Activated T-cell treated with anti-CD3 and anti-CD28 coated beads for 1 hour (primary cell): ENCODE measurements at regions not wholly inside any gene's neighbourhood (a gene's known extent, or its start where the extent isn't known, plus 50 kb on each side); places are given as distances from the start of the nearest gene placed in this dataset.
"Not testable (repeated sequence)": the region's sequence is repeated elsewhere in the genome, so short reads cannot be mapped to it uniquely, and the experiment has no call there.

Source experiments
- DNase-seq: peaks from one replicate; pipeline ENCODE4 v3.0.0-alpha.2; 2020; ENCODE audit warnings: low read depth

DNA sequence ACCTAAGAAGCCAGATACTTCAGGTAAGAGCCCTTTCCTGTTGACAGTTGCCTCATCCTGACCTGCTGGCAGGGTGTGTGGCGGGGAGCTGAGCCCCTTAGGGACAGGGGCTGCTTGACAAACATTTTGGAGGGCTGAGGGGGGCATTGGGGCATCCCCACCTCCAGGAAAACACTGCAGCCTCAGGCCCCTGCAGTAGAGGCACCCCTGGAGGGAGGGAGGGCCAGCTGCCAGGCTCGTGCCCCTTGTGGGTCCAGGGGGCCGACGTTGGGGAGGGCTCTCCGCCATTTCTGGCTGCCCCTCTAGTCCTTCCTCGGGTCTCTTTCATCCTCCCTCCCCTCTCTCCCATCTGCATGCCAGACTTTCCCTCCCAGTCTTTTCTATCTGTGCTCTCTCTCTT, 177.3 kb downstream of the RPS24 start:
- DNase-seq, result no peak

DNA sequence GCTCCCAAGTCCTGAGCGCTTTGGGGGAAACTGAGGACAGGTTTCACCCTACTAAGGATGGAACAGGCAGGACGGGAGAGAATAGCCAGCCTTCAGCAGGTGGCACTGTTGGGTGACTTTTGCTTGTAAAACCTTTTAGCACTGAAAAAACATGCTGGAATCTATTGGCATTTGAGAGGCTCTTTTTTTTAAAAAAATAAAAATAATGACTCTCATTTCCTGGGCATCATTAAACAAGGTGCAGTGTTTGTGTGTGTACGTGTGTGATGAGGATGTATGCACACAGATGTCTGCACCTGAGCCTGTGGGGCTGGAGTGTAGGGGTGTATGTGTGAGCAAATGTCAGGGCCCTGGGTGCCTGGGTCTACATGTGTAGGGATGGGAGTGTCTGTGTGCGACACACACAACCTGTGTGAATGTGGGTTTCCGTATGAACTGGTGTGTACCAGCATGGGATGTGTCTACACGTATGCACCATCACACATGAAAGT, 177.9 kb downstream of the RPS24 start:
- no peak for DNase-seq

DNA sequence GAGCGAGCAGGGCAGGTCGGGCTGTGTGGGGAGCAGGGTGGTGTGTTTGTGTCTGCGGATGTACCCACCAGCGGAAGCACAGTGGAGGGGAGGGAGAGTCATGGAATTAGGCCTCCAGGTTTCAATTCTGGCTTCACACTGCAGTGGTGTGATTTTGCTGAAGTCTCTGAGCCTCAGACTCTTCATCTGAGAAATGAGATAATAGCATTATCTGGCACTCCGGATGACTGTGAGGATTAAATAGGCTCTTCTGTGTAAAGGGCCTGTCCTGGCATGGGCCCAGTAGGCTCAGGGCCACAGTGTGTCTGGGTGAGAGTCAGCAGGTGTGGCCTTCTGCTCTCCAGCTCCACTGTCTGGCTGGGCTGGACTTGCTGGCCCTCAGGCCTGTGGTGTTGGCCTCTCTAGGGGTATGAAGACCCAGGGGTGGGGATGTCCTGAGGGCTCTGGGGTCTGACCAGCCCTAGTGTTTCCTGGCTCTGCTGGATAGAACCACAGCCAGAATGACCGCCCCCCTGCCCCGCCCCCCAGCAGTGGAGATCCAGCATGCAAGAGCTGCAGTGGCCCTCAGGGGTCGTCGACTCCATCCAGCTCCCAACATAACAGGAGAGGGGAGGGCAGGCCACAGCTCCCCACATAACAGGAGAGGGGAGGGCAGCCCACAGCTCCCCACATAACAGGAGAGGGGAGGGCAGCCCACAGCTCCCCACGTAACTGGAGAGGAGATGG, 178.6 kb downstream of the RPS24 start:
- no peak for DNase-seq

DNA sequence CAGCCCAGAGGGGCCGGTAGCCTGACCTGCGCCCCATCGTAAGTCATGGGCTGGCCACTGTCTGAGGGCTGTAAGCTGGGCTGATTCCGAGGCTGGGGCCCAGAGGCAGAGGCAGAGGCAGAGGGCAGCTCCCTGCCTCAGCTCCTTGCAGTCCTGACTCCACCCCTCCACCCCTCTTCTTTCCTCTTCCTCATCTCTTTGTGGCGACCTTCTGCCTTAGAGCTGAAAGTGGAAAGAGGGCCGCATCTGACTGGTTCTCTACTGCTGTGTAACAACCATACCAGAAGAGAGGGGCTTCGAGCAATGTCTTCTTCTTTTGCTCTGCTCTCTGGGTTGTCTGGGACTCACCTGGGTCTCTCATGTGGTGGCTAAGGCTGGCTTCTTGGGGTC, 179.1 kb downstream of the RPS24 start:
- DNase-seq, result no peak

DNA sequence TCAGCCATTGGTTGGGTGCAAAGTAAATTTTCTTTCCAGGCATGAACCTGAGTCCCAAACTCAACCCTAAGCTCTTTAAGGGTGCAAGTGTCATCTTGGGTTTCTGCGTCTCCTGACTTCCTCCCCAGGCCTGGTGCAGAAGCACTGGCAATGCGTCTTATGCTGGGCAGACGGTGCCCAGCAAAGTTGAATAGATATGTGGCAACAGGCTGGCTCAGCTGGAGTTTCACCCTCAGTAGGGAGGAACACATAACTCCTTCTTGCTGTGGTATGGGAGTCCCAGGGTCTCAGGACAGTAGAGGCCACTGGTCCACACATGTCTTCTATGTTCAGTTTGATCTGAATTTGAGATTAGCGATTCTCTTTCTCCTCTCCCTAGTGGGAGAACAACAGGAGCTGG, 181.3 kb downstream of the RPS24 start:
- no peak for DNase-seq

DNA sequence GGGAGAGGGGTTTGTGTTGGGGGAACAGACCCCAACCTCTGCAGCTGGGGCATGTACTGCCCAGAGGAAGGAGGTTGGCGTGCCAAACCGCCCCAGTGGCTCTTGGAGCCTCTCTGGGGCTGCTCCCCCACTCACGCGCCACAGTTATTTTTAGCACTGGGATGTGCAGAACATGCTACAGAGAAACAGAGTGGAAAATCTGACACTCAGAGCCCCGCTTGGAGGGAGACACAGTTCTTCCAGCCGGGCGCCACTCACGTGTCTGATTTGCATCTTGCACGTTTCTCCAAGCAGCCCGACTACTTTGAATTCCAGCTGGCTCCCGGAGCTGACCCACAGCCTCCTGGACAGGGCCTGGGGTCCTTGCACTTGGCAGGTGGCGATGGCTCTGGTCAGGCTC, 182.0 kb downstream of the RPS24 start:
- DNase-seq, result no peak

DNA sequence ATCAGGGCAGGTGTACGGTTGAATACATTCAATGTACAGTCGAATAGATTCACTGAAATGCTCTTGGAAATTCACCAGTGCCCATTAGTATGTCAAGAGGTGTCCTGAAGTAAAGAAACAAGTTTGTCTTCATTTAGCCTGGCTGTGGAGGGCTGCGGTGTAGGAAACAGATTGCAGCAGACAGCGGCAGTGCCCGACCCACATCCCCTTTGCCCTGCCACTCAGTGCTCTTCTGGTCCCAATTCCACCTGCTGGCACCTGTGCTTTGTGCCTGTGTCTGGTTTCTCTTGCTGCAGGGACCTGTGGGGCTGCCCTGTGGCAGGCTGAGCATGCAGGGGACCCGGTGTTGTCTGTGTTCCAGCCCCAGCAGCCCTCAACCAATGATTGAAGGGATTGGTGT, 183.7 kb downstream of the RPS24 start:
- DNase-seq, result no peak

DNA sequence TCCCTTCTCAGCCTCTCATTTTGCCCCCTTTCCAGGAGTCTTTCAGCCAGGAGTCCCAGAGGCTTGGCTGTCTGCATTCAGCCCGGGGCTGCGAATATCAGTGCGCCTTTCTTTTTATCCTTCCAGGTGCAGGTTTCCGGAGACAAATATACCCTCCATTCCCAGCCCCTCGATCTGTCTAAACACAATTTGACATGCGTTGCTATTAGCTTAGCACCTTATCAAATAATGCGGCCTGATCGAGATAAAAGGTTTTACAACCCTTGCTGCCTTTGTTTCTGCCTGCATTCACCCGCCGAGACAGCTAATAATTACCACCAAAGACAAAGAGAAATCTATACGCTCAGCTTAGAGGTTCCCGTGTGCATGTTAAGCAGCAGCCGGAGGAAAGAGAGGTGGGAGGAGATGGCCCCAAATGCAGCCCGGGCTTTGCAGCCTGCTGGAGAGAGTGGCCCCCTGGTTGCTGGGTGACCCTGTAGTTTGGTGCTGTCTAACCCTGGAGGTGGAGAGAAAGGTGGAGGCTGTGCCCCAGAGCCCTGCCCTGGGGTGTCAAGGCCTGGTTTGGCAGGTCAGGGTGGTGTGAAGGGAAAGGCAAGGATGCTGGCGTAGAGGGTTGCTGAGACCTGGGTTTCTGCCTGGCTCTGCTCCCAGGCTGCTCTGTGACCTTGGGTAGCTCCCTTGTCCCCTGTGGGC, 185.3 kb downstream of the RPS24 start:
- no peak for DNase-seq

DNA sequence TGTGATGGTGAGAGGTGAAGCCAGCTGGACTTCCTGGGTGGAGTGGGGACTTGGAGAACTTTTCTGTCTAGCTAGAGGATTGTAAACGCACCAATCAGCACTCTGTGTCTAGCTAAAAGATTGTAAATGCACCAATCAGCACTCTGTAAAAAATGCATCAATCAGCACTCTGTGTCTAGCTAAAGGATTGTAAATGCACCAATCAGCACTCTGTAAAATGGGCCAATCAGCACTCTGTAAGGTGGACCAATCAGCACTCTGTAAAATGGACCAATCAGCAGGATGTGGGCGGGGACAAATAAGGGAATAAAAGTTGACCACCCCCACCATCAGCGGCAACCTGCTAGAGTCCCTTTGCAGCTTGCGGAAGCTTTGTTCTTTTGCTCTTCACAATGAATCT, 185.9 kb downstream of the RPS24 start:
- not testable (repeated sequence) for DNase-seq

DNA sequence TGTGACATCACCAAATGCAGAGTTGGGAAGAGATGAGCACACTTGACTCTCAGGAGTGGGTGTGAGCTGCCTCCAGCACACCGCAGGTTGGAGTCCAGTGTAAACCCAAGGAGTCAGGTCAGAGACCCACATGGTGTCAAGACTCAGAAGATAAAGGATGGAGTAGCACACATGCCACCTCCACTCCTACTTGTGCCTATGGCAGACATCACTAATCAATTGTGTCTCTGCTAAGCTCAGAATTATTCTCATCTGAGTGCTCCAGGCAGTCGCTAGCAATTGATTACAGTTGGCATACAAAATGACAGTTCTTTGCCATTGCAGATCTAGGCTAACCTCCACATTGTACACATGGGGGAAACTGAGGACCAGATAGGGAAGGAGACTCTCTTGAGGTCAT, 187.1 kb downstream of the RPS24 start:
- no peak for DNase-seq

DNA sequence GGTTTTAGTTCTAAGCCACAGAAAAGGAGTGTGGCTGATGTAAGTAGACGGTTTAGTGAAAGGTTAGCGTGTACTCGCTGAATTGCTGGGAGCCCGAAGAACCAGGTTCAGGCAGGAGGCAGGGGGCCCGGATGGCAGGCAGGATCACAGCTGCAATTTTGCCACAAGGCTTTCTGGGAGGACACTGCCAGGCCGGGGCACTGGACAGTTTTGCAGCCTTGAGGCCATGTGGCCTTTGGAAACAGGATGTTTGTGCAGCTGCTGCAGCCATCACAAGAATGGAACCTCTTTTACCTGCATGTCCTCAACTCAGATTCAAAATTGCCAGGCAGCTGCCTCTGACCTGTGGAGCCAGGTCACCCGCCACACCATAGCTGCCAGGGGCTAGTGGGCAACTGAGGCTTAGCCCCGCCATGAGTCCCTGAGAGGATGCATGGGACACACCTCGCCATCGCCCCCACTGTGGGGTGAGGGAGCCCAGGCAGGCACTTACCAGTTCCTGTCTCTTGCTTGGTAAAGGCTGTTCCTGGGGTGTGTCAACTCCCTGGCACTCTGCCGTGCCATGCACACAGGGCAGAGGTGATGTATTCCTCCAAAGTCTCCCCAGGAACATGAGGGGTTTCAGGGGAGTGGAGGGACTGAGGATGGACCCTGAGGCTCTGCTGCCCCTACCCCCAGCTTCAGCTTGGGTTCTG, 188.6 kb downstream of the RPS24 start:
- no peak for DNase-seq

DNA sequence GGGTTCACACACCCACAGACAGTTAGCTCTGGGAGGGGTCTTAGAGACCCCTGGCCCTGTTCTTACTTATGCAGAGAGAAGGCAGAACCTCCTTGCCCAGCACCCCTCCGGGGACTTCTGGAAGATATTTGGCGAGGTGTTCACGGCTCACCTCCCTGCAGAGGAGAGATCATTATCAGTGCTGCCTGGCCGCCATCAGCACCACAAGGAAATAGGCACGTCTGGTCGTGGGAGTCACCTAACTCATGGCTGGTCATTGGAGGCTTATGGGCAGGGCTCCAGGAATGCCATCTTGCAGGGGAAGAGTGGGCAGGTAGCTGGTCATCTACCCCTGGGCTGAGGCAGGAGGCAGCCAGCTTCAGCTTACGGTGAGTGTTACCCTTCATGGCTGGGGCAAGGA, 189.4 kb downstream of the RPS24 start:
- DNase-seq, result no peak

DNA sequence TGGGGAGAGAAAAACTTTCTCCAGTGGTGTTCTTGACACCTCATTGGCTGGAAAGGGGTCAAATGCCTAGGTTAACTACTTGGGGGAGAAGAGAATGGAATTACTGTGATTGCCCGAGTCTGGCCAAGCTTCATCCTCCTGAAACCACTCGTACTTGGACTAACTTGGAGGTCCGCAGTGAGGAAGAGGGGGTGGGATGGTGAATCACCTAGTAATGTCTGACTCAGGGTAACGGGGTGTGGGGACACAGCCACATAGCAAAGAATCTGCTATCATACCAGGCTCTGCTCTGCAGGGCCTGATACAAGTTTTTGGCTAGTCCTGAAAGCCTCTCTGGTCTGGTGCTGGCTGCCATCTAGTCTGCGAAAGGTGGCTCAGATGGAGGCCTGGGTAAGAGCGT, 190.9 kb downstream of the RPS24 start:
- DNase-seq, result no peak

DNA sequence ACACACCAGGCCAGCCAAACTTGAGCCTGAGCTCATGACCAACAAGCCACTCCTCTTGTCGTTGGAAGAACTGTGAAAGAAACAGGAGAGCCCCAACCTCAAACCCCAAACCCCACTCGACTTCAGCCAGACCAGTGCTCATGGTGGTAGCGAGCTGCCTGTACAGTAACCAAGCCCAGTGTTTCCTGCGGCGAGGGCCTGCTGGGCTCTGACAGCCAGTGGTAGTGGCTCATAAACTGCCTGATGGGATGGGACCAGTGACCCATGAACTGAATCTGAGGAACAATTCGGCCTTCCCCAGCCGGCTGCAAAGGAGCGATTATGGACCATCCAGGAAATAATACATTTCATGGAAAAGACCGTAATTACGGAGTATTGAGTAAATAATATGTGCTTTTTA, 191.9 kb downstream of the RPS24 start:
- DNase-seq, result no peak

DNA sequence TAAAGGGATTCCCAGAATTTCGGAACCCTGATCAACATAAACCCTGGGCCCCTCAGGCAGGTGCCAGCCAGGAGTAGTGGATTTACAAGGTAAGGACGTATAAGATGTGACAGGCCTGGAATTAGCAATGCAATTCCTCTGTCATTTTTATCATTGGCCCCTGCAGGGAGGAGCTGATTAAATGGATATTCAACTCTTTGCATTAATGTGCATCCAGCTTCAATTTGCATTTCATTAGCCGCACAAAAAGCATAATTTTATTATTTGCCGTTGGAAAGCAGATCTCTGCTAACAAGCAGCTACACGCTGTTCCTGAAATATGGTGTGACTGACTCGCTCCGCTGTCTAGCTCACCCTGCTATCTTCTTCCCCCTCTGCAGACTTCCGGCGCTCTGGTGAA, 195.8 kb downstream of the RPS24 start:
- DNase-seq, result no peak

DNA sequence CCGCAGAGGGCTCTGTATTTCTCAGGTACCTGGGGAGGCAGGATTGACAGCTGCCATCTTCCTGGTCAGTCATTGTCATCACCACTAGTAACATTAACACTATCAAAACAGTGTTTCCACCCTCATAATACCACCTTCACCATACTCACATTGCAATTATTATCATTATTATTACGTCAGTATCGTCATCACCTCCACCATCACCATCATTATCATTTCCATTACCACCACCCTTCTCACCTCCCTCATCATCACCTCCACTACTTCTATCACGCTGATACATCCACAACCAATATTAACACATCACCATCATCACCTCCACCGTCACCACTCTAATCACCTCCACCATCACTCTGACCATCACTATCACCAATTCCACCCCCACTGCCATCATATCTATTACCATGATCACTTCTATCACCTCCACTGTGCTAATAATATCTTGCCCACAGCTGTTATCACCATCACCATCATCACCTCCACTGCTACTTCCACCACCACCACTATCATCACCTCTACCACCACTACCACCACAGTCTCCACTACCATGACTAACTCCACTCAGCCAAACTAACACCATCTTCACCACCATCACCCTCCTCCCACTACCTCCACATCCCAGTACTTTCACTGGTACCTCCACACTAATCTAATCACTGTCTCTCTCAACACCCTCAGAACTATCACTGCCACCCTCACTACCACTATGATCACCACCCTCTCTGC, 196.4 kb downstream of the RPS24 start:
- no peak for DNase-seq

DNA sequence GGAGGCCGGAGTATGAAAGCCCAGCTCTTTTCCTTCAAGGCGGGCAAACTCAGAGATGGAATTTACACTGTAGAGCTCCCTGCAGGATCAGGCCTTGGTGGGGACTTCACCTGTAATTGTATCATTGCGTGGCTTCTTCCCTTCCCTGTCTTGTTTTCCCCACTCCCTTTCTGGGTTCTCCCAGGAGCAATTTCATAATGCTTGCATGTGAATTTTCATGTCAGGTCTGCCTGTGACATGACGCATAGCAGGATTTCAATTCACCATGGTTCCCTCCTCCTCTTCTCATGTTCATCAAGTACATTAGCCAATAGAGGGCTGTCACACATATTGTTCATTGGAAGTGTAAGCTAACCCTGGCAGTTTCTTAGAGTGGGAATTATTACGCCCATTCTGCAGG, 197.7 kb downstream of the RPS24 start:
- no peak for DNase-seq

DNA sequence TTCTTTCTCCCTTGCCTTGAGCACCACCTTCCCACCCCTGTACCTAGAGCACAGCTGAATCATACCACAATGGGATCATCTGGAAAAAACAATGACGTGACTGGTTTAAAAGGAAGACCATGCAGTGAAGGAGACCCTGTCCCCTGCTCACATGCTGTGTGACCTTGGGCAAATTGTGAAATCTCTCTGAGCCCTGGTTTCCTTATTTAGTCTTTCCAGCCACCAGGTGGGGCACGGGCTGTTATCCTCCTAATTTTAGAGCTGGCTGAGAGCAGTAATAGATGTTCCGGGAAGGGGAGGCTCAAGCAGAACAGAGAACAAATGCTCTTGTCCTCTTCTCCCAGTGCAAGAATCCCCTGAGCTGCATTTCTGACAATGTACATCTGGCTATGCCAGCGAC, 198.3 kb downstream of the RPS24 start:
- no peak for DNase-seq

DNA sequence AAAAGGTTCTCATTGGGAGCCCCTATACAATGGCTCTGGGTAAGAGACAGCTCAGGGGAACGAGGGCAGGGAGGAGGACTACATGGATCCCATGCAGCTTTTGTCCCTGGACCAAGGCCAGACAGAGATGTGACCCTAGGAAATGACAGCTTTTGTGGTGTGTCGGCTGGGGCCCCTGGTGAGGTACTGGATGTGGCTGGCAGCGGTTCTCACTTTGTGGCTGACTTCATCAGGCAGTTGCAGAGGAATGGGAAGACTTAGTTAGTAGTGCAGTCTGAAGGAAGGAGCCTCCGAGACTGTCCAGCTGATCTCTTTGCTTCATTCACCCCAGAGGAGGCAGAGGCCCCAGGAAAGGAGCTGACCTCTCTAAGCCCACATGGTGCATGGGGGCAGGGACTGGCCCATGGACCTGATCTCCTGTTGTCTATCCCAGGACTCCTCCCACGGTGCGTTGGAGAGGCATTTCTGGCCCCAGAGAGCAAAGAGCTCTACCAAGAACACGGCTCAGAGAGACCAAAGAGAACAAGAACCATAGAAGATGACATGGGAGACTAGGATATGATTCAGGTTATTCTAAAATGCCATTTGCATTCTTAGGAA, 202.9 kb downstream of the RPS24 start:
- no peak for DNase-seq

DNA sequence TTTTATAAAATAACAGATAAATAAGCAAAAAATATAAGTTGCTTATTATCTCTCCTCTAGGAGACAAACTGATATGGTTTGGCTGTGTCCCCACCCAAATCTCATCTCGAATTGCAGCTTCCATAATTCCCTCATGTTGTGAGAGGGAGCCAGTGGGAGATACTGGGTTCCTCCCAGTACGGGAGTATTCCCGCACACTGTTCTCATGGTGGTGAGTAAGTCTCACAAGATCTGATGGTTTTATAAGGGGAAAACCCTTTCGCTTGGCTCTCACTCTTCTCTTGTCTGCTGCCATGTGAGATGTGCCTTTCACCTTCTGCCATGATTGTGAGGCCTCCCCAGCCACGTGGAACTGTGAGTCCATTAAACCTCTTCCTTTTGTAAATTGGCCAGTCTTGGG, 204.3 kb downstream of the RPS24 start:
- not testable (repeated sequence) for DNase-seq

DNA sequence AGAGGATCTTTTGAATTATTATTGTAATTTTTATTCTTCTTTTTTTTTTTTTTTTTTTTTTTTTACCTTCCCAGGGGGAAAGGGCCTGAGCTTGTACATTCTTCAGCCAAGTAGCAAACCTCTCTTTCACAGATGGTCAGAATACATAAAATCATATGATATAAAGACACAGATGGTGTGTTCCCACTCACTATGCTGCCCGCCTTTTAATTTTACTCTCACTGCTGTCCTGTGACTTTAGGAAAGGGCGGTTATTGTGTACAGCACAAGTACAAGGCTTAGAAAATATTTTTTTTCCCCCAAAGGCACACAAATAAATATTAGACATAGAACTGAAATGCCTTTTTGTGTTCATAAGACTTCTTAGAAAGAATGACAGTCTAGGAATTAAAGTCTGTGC, 213.6 kb downstream of the RPS24 start:
- no peak for DNase-seq

DNA sequence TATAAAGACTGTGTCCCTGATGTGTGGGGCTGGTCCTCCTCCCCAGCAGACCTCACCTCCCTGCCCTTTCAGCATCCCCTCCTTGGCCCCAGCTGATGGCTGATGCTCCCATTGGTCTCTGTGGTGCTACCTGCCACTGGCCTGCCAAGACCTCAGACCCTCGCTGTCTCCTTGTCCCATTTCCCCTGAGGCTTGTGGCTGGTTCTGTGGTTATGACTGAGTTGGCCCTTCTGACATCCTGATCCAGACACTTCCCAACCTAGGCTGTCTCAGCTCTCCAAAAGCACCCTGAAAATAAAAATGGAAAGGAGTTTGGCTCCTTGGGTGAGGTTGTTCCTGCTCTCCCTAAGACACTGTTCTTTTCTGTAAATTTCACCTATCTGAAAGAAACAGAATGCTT, 214.2 kb downstream of the RPS24 start:
- no peak for DNase-seq
